Natural killer cell (primary cell): ENCODE measurements at regions not wholly inside any gene's neighbourhood (a gene's known extent, or its start where the extent isn't known, plus 50 kb on each side); places are given as distances from the start of the nearest gene placed in this dataset.

Experiments used
- ATAC-seq, 3 donors: fragments of 150-1000 bp in 2 of 3; fragments of 200-7000 bp in 1 of 3; cut with Tn5 transposase; 1 replicate in 1 of 3; 2 replicates in 2 of 3; pipeline ENCODE4 v1.10.0; 2021; ENCODE audit warnings: mild to moderate bottlenecking in 2 of 3, moderate library complexity in 2 of 3
- DNase-seq, 2 donors: peaks; one replicate each; pipeline versions ENCODE4 v3.0.0 to v3.0.0-alpha.2; 2013 to 2021; ENCODE audit warnings: mixed read lengths in 1 of 2
- H3K27ac ChIP-seq: one replicate; pipeline ENCODE4 v1.5.1; 2013; ENCODE audit warnings: mild to moderate bottlenecking, low read length
- H3K27me3 ChIP-seq: one replicate; pipeline ENCODE4 v1.6.1; 2013; ENCODE audit warnings: low read length; ENCODE audit not compliant: control insufficient read depth, insufficient read depth
- H3K36me3 ChIP-seq: one replicate; pipeline ENCODE4 v1.6.1; 2013; ENCODE audit warnings: low read length; ENCODE audit not compliant: control insufficient read depth, insufficient read depth
- H3K4me1 ChIP-seq: one replicate; pipeline ENCODE4 v1.6.1; 2013; ENCODE audit warnings: low read length; ENCODE audit not compliant: control insufficient read depth, insufficient read depth
- H3K4me3 ChIP-seq: one replicate; pipeline ENCODE4 v1.5.1; 2013; ENCODE audit warnings: low read length
- H3K9me3 ChIP-seq: one replicate; pipeline ENCODE4 v1.6.1; 2013; ENCODE audit warnings: low read length; ENCODE audit not compliant: control insufficient read depth, insufficient read depth
- H3K27ac Mint-ChIP-seq, 2 donors: one replicate each; pipeline ENCODE4 v1.8.0; 2022; ENCODE audit warnings: mild to moderate bottlenecking in 2 of 2, mixed read lengths in 2 of 2, moderate library complexity in 1 of 2
- H3K27me3 Mint-ChIP-seq, 2 donors: one replicate each; pipeline ENCODE4 v1.8.0; 2022; ENCODE audit warnings: low read depth in 2 of 2, mixed read lengths in 2 of 2
- H3K36me3 Mint-ChIP-seq: one replicate; pipeline ENCODE4 v1.8.0; 2022; ENCODE audit warnings: mixed read lengths
- H3K4me1 Mint-ChIP-seq, 2 donors: one replicate each; pipeline ENCODE4 v1.8.0; 2022; ENCODE audit warnings: mixed read lengths in 2 of 2
- H3K4me3 Mint-ChIP-seq: one replicate; pipeline ENCODE4 v1.8.0; 2022; ENCODE audit warnings: mild to moderate bottlenecking, moderate library complexity, mixed read lengths
- H3K9me3 Mint-ChIP-seq, 2 donors: one replicate each; pipeline ENCODE4 v1.8.0; 2022; ENCODE audit warnings: mixed read lengths in 2 of 2
- WGBS: methylation state at CpG from one replicate; pipeline ENCODE4 v1.1.7; 2013; ENCODE audit warnings: missing lambda C conversion rate; ENCODE audit not compliant: insufficient coverage; 5-methylcytosine and 5-hydroxymethylcytosine counted together
- intact Hi-C: fragments of 100-400 bp; cut with micrococcal nuclease; formaldehyde crosslinking; loops from one replicate; pipeline ENCODE4 v1.14.2; 2022
- TF ChIP-seq, protein P1 (sequence below): fragments of 200-600 bp; IDR thresholded peaks from one replicate; pipeline ENCODE4 v1.8.0; 2022; ENCODE audit warnings: antibody characterized with exemption

DNA sequence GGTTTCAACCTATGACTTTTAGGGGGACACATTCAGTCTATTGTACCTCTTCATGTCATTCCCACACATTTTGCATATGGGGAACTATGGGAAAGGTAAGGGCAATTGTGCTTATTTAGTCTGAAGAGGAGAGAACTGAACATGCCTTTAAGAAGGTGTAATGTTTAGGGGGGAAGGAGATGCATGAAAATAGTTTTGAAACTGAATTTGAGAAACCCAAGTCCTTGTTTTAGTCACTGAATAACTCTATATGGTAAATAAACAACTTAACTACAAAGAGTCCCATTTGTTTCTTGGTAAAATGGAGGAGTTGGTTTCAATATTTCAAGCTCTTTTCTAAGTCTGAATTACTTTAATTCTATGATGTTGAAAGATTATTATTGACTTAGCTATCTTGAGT is 166.1 kb downstream of the DNAJB9 start:
- no peak overlapping the region for H3K4me3 Mint-ChIP-seq
- H3K27me3 Mint-ChIP-seq = no peaks in the 10 kb centered on the region
- DNase-seq (no peak), ATAC-seq (no peak)
- TF ChIP-seq, protein P1, sequence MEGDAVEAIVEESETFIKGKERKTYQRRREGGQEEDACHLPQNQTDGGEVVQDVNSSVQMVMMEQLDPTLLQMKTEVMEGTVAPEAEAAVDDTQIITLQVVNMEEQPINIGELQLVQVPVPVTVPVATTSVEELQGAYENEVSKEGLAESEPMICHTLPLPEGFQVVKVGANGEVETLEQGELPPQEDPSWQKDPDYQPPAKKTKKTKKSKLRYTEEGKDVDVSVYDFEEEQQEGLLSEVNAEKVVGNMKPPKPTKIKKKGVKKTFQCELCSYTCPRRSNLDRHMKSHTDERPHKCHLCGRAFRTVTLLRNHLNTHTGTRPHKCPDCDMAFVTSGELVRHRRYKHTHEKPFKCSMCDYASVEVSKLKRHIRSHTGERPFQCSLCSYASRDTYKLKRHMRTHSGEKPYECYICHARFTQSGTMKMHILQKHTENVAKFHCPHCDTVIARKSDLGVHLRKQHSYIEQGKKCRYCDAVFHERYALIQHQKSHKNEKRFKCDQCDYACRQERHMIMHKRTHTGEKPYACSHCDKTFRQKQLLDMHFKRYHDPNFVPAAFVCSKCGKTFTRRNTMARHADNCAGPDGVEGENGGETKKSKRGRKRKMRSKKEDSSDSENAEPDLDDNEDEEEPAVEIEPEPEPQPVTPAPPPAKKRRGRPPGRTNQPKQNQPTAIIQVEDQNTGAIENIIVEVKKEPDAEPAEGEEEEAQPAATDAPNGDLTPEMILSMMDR = no peak
- intact Hi-C loops = no loop called here
- Histone ChIP-seq H3K36me3 (no peaks in the 10 kb centered on the region), H3K27me3 (no peaks in the 10 kb centered on the region), H3K9me3 (no peaks in the 10 kb centered on the region), H3K4me3 (no peak overlapping the region), H3K27ac (no peak overlapping the region), H3K4me1 (no peaks in the 10 kb centered on the region)
- H3K9me3 Mint-ChIP-seq = peaks cover 7% of the 10 kb centered on the region in 2 donors
- H3K27ac Mint-ChIP-seq = no peak overlapping the region
- H3K4me1 Mint-ChIP-seq = no peaks in the 10 kb centered on the region
- H3K36me3 Mint-ChIP-seq = no peaks in the 10 kb centered on the region

DNA sequence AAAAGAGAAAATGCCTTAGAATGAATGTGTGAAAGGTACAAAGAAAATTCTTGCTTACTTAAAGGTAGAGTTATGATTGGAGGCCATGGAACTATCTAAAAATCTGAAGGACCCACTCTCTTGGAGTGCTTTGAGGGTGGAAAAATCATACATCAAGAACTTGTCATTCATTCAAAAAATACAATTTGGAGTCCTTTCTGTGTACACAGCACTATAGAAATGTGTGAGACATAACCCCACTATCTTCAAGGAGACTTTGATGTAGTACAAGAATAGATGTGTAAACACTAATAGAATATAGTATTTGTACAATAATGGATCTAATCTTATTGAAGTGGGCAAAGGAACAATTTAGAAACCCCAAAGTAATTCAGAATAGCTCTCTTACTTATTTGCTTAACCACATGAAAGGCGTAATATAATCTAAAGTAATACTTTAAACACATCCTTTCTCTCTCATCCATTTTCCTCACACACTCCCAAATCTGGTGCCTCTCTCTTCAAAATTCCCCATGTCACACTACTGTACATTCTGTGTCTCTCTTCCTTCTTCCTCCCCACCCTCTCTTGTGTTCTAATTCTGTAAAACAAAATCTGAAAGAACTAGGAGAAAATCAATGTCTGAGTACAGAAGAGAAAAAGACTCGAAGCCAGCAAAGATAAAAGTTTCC is 166.7 kb downstream of the DNAJB9 start:
- no peak overlapping the region for H3K27ac Mint-ChIP-seq
- no peaks in the 10 kb centered on the region for H3K27me3 Mint-ChIP-seq
- no peaks in the 10 kb centered on the region for H3K27me3 ChIP-seq
- DNase-seq (no peak), ATAC-seq (no peak)
- H3K36me3 ChIP-seq = no peaks in the 10 kb centered on the region
- H3K4me1 ChIP-seq = no peaks in the 10 kb centered on the region
- no peak overlapping the region for H3K4me3 ChIP-seq
- no peaks in the 10 kb centered on the region for H3K36me3 Mint-ChIP-seq
- H3K4me3 Mint-ChIP-seq = no peak overlapping the region
- H3K9me3 ChIP-seq = no peaks in the 10 kb centered on the region
- H3K27ac ChIP-seq = no peak overlapping the region
- no peaks in the 10 kb centered on the region for H3K4me1 Mint-ChIP-seq
- 98% methylated on average over 2 of the region's 2 CpGs for WGBS
- peaks cover 8 to 9% of the 10 kb centered on the region in 2 donors for H3K9me3 Mint-ChIP-seq
- TF ChIP-seq, protein P1 = no peak
- intact Hi-C loops = no loop called here

- Histone ChIP-seq H3K9me3 (no peaks in the 10 kb centered on the region), H3K36me3 (no peaks in the 10 kb centered on the region), H3K4me1 (no peaks in the 10 kb centered on the region), H3K4me3 (no peak overlapping the region), H3K27me3 (no peaks in the 10 kb centered on the region), H3K27ac (no peak overlapping the region)
- no peaks in the 10 kb centered on the region for H3K27me3 Mint-ChIP-seq
- intact Hi-C loops = no loop called here
- no peak for ATAC-seq
- H3K4me3 Mint-ChIP-seq = no peak overlapping the region
- DNase-seq = no peak
- H3K27ac Mint-ChIP-seq = no peak overlapping the region
- H3K4me1 Mint-ChIP-seq = no peaks in the 10 kb centered on the region
- WGBS = 60% methylated on average over 2 of the region's 3 CpGs
- H3K9me3 Mint-ChIP-seq = peaks cover 0 to 6% of the 10 kb centered on the region in 2 donors
- TF ChIP-seq, protein P1 = no peak
- no peaks in the 10 kb centered on the region for H3K36me3 Mint-ChIP-seq
Measured at GRCh38 chr7:108770981-108771745, 201.5 kb downstream of the DNAJB9 start.
